ENCODE measurements at regions not wholly inside any gene's neighbourhood (a gene's known extent, or its start where the extent isn't known, plus 50 kb on each side); places are given as distances from the start of the nearest gene placed in this dataset.

DNA sequence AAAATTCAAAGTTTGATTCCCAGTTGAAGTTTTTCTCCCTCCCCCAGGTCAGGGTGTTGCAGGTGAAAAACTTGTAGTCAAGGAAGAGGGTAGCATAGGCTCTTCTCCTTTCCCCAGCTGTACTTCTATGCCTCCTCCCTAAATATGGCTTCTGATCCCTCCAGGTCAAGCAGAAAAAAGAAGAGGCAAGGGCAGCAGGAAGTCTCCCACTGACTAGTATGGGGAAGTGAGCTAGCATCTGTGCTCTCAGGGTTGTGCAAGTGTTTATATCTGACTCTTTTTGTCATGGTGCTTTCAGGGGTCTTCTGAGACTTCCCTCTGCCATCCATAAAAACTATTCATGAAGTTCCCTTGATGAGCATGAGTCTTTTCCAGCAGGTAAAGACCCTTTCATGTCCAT, 76.0 kb downstream of the ATPSCKMT start:
- H3K27me3 ChIP-seq (ENCODE audit: control insufficient read depth, insufficient read depth, low read length): no peaks in the 10 kb centered on the region
- no peaks in the 10 kb centered on the region for H3K36me3 ChIP-seq (ENCODE audit: control insufficient read depth, insufficient read depth, low read length)
- H3K4me3 ChIP-seq (ENCODE audit: low read depth, low read length): no peak overlapping the region
- no peak overlapping the region for H3K9ac ChIP-seq (ENCODE audit: low read length)
- no peaks in the 10 kb centered on the region for H3K4me1 ChIP-seq (ENCODE audit: control insufficient read depth, insufficient read depth, low read length)
- H3K9me3 ChIP-seq (ENCODE audit: control insufficient read depth, insufficient read depth, low read depth, low read length): no peaks in the 10 kb centered on the region
- H3K27ac ChIP-seq (ENCODE audit: low read depth, low read length): no peak overlapping the region

GRCh38 chr5:10172247-10172646, 77.4 kb downstream of the ATPSCKMT start:
- no peaks in the 10 kb centered on the region for H3K27me3 ChIP-seq (ENCODE audit: control insufficient read depth, insufficient read depth, low read length)
- H3K9ac ChIP-seq (ENCODE audit: low read length): no peak overlapping the region
- no peaks in the 10 kb centered on the region for H3K9me3 ChIP-seq (ENCODE audit: control insufficient read depth, insufficient read depth, low read depth, low read length)
- H3K36me3 ChIP-seq (ENCODE audit: control insufficient read depth, insufficient read depth, low read length): no peaks in the 10 kb centered on the region
- H3K4me3 ChIP-seq (ENCODE audit: low read depth, low read length): no peak overlapping the region
- no peak overlapping the region for H3K27ac ChIP-seq (ENCODE audit: low read depth, low read length)
- H3K4me1 ChIP-seq (ENCODE audit: control insufficient read depth, insufficient read depth, low read length): no peaks in the 10 kb centered on the region

- Histone ChIP-seq H3K4me1 (ENCODE audit: control insufficient read depth, insufficient read depth, low read length) (no peaks in the 10 kb centered on the region), H3K27me3 (ENCODE audit: control insufficient read depth, insufficient read depth, low read length) (no peaks in the 10 kb centered on the region), H3K9me3 (ENCODE audit: control insufficient read depth, insufficient read depth, low read depth, low read length) (peaks cover 24% of the 10 kb centered on the region), H3K4me3 (ENCODE audit: low read depth, low read length) (no peak overlapping the region), H3K27ac (ENCODE audit: low read depth, low read length) (no peak overlapping the region), H3K36me3 (ENCODE audit: control insufficient read depth, insufficient read depth, low read length) (no peaks in the 10 kb centered on the region), H3K9ac (ENCODE audit: low read length) (no peak overlapping the region)
Observed at GRCh38 chr5:10169359-10169758, 80.3 kb downstream of the ATPSCKMT start.

GRCh38 chr5:10168254-10168653, 81.4 kb downstream of the ATPSCKMT start:
- Histone ChIP-seq H3K9me3 (ENCODE audit: control insufficient read depth, insufficient read depth, low read depth, low read length) (peaks cover 25% of the 10 kb centered on the region), H3K27ac (ENCODE audit: low read depth, low read length) (no peak overlapping the region), H3K4me1 (ENCODE audit: control insufficient read depth, insufficient read depth, low read length) (no peaks in the 10 kb centered on the region), H3K4me3 (ENCODE audit: low read depth, low read length) (no peak overlapping the region), H3K36me3 (ENCODE audit: control insufficient read depth, insufficient read depth, low read length) (no peaks in the 10 kb centered on the region), H3K9ac (ENCODE audit: low read length) (no peak overlapping the region), H3K27me3 (ENCODE audit: control insufficient read depth, insufficient read depth, low read length) (no peaks in the 10 kb centered on the region)

DNA sequence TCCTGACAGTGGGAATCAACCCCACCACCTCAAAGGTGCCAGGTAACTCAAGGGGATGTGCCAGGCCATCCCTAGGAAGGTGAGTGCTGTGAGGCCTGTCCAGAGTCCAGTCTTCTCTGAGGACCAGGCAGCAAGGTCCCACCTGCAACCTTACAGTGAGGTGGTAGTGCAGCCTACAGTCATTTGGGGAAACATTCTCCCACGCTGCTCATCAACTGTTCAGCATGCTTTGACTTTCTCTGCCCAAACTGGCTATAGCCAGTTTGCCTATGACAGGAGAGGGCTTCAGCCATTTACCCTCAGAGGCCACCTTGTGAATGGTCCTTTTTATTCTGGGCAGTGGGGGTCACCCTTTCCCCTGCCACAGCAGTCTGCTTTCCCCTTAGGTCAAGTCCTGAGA, 81.9 kb downstream of the ATPSCKMT start:
- Histone ChIP-seq H3K9me3 (ENCODE audit: control insufficient read depth, insufficient read depth, low read depth, low read length) (peaks cover 25% of the 10 kb centered on the region), H3K27ac (ENCODE audit: low read depth, low read length) (no peak overlapping the region), H3K36me3 (ENCODE audit: control insufficient read depth, insufficient read depth, low read length) (no peaks in the 10 kb centered on the region), H3K27me3 (ENCODE audit: control insufficient read depth, insufficient read depth, low read length) (no peaks in the 10 kb centered on the region), H3K4me3 (ENCODE audit: low read depth, low read length) (no peak overlapping the region), H3K9ac (ENCODE audit: low read length) (no peak overlapping the region), H3K4me1 (ENCODE audit: control insufficient read depth, insufficient read depth, low read length) (0 out of 2 replicates have a peak, but pooled peaks cover under 1% of the 10 kb centered on the region)

DNA sequence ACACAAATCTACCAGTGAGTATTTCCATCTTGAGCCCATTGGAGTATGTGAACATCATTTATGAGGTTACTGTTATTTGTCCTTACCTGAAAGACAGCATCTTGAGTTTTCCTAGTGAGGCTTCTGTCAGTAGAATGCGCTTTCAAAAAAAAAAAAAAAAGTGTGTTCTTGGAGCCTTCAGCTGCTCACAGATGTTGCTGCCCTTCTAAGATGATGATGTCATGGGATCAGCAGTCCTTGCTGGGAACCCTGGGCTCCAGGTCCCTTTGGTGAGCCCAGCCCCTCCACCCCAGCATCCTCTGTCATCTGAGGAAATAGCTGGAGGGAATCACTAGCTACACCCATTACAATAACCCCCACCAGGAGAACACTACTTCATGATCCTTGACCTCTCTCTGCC, 83.3 kb downstream of the ATPSCKMT start:
- H3K27me3 ChIP-seq (ENCODE audit: control insufficient read depth, insufficient read depth, low read length): no peaks in the 10 kb centered on the region
- no peak overlapping the region for H3K9ac ChIP-seq (ENCODE audit: low read length)
- no peak overlapping the region for H3K27ac ChIP-seq (ENCODE audit: low read depth, low read length)
- peaks cover 15% of the 10 kb centered on the region for H3K4me1 ChIP-seq (ENCODE audit: control insufficient read depth, insufficient read depth, low read length)
- H3K36me3 ChIP-seq (ENCODE audit: control insufficient read depth, insufficient read depth, low read length): no peaks in the 10 kb centered on the region
- H3K4me3 ChIP-seq (ENCODE audit: low read depth, low read length): no peak overlapping the region
- peaks cover 25% of the 10 kb centered on the region for H3K9me3 ChIP-seq (ENCODE audit: control insufficient read depth, insufficient read depth, low read depth, low read length)

GRCh38 chr5:10162468-10162867, 87.2 kb downstream of the ATPSCKMT start:
- Histone ChIP-seq H3K9ac (ENCODE audit: low read length) (no peak overlapping the region), H3K27ac (ENCODE audit: low read depth, low read length) (no peak overlapping the region), H3K9me3 (ENCODE audit: control insufficient read depth, insufficient read depth, low read depth, low read length) (peaks cover 25% of the 10 kb centered on the region), H3K4me1 (ENCODE audit: control insufficient read depth, insufficient read depth, low read length) (peaks cover 33% of the 10 kb centered on the region), H3K27me3 (ENCODE audit: control insufficient read depth, insufficient read depth, low read length) (no peaks in the 10 kb centered on the region), H3K4me3 (ENCODE audit: low read depth, low read length) (no peak overlapping the region), H3K36me3 (ENCODE audit: control insufficient read depth, insufficient read depth, low read length) (no peaks in the 10 kb centered on the region)

DNA sequence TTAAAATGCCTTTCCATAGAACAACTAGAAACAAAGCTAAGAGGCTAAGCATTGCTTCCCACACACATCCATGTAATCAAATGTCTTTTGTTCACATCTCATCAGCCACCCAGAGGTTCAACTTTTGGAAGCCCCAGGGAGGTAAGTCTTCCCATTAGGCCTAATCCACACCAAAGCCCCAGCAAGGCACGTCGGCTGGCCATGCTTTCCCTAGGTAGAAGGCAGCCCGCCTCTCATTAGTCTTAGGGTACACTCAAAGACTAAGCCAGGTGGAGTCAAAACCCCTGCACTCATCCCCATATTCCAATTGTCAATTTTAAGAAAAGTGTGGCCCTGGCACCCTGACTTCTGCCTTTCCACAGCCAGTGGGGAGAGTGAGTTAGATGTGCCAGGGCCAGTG, 87.9 kb downstream of the ATPSCKMT start:
- H3K36me3 ChIP-seq (ENCODE audit: control insufficient read depth, insufficient read depth, low read length): no peaks in the 10 kb centered on the region
- no peak overlapping the region for H3K27ac ChIP-seq (ENCODE audit: low read depth, low read length)
- peaks cover 23% of the 10 kb centered on the region for H3K9me3 ChIP-seq (ENCODE audit: control insufficient read depth, insufficient read depth, low read depth, low read length)
- peaks cover 40% of the 10 kb centered on the region for H3K4me1 ChIP-seq (ENCODE audit: control insufficient read depth, insufficient read depth, low read length)
- no peaks in the 10 kb centered on the region for H3K27me3 ChIP-seq (ENCODE audit: control insufficient read depth, insufficient read depth, low read length)
- no peak overlapping the region for H3K4me3 ChIP-seq (ENCODE audit: low read depth, low read length)
- H3K9ac ChIP-seq (ENCODE audit: low read length): no peak overlapping the region

DNA sequence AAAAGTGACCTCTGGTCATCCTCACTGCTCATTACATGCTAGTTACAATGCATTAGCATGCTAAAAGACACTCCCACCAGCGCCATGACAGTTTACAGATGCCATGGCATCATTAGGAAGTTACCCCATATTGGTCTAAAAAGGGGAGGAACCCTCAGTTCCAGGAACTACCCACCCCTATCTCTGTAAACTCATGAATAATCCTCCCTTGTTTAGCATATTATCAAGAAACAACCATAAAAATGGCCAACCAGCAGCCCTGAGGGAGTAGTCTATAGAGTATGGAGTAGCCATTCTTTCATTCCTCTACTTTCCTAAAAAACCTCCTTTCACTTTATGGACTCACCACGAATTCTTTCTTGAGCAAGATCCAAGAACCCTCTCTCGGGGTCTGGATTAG, 89.4 kb downstream of the ATPSCKMT start:
- H3K4me1 ChIP-seq (ENCODE audit: control insufficient read depth, insufficient read depth, low read length): peaks cover 46% of the 10 kb centered on the region

DNA sequence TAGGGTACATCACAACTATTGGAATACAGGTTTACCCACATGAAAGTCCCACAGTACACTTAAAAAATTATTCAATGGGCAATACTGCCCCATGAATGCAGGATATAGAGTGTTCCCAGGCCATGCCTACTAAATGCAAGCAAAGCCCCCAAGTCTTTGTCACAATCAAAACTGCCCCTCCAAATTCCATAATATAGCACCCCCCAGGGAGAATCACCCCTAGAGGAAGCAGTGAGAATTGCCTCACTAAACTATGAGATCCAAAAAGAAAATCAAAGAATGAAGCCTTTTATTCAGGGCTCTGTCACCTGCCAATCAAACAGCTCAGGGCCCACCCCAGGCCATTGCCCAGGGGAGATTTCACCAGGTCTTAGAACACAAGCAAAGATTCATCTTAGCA, 90.8 kb downstream of the ATPSCKMT start:
- peaks cover 46% of the 10 kb centered on the region for H3K4me1 ChIP-seq (ENCODE audit: control insufficient read depth, insufficient read depth, low read length)
- no peaks in the 10 kb centered on the region for H3K9me3 ChIP-seq (ENCODE audit: control insufficient read depth, insufficient read depth, low read depth, low read length)

More for the DNA sequence above, 89.4 kb downstream of the ATPSCKMT start:
- no peaks in the 10 kb centered on the region for H3K27me3 ChIP-seq (ENCODE audit: control insufficient read depth, insufficient read depth, low read length)
- no peak overlapping the region for H3K4me3 ChIP-seq (ENCODE audit: low read depth, low read length)
- H3K9me3 ChIP-seq (ENCODE audit: control insufficient read depth, insufficient read depth, low read depth, low read length): peaks cover 9% of the 10 kb centered on the region
- H3K36me3 ChIP-seq (ENCODE audit: control insufficient read depth, insufficient read depth, low read length): no peaks in the 10 kb centered on the region
- H3K27ac ChIP-seq (ENCODE audit: low read depth, low read length): no peak overlapping the region
- H3K9ac ChIP-seq (ENCODE audit: low read length): no peak overlapping the region

DNA sequence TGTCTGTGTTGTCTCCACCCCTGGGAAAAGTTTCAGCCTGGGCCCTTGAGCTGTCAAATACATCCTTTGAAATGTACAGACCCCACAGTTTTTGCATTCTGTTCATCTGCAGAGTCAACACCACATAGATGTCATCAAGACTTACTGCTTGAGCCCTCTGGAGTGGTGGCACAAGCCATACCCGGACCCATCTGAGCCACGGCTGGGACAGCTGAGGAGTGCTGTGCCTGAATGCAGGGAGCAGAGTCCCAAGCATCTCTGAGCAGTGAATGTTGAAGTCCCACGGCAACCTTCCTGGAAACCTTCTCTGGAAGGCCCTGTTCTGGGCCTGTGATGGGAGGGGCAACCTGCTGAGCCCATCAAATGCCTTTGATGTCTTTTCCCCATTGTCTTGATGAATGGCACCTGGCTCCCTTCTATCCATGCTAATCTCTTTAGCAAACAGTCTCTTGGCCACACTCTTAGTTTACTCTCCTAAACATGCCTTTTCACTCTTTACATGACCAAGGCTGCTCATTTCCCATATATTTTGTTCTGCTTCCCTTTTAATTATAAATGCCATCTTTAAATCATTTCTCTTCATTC, 92.5 kb downstream of the ATPSCKMT start:
- Histone ChIP-seq H3K36me3 (ENCODE audit: control insufficient read depth, insufficient read depth, low read length) (no peaks in the 10 kb centered on the region), H3K4me3 (ENCODE audit: low read depth, low read length) (0 out of 2 replicates have a peak overlapping the region, but pooled peaks have one; percentile 5), H3K9ac (ENCODE audit: low read length) (no peak overlapping the region), H3K9me3 (ENCODE audit: control insufficient read depth, insufficient read depth, low read depth, low read length) (no peaks in the 10 kb centered on the region), H3K27ac (ENCODE audit: low read depth, low read length) (no peak overlapping the region), H3K4me1 (ENCODE audit: control insufficient read depth, insufficient read depth, low read length) (peaks cover 39% of the 10 kb centered on the region), H3K27me3 (ENCODE audit: control insufficient read depth, insufficient read depth, low read length) (no peaks in the 10 kb centered on the region)

More for the DNA sequence above, 90.8 kb downstream of the ATPSCKMT start:
- no peak overlapping the region for H3K27ac ChIP-seq (ENCODE audit: low read depth, low read length)
- H3K4me3 ChIP-seq (ENCODE audit: low read depth, low read length): no peak overlapping the region
- no peaks in the 10 kb centered on the region for H3K27me3 ChIP-seq (ENCODE audit: control insufficient read depth, insufficient read depth, low read length)
- no peak overlapping the region for H3K9ac ChIP-seq (ENCODE audit: low read length)
- no peaks in the 10 kb centered on the region for H3K36me3 ChIP-seq (ENCODE audit: control insufficient read depth, insufficient read depth, low read length)

Data from HUES6 (cell line).